GM21825 (cell line): ENCODE measurements at regions not wholly inside any gene's neighbourhood (a gene's known extent, or its start where the extent isn't known, plus 50 kb on each side); places are given as distances from the start of the nearest gene placed in this dataset.
"Not testable (repeated sequence)": the region's sequence is repeated elsewhere in the genome, so short reads cannot be mapped to it uniquely, and the experiment has no call there.

Source experiments
- ATAC-seq: cut with Tn5 transposase; IDR thresholded peaks from one replicate; pipeline ENCODE4 v1.9.1; 2021; ENCODE audit warnings: mild to moderate bottlenecking, moderate library complexity; ENCODE audit not compliant: unreplicated experiment

GRCh38 chrX:63470506-63470905, 119.4 kb upstream of the SPIN4 start:
- ATAC-seq: no peak

GRCh38 chrX:63466690-63467089, 115.6 kb upstream of the SPIN4 start:
- no peak for ATAC-seq

DNA sequence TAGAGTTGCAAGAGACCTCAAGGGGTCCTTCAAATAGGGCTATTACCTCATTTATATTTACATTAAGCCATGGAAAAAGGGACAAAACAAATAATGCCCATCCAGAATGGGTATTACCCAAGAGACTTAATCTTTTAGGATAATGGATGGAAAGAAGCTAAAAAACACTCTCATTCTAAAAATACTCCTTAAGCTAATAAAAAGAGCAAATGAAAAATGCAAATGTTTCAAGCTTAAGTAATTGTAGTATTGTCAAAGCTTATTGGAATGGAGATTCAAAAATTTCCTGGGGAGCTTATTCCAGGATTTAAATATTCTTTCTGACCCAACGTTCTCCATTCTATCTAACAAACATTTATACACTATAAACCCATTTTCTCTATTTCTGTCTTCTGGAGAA, 107.8 kb upstream of the SPIN4 start:
- ATAC-seq: no peak

DNA sequence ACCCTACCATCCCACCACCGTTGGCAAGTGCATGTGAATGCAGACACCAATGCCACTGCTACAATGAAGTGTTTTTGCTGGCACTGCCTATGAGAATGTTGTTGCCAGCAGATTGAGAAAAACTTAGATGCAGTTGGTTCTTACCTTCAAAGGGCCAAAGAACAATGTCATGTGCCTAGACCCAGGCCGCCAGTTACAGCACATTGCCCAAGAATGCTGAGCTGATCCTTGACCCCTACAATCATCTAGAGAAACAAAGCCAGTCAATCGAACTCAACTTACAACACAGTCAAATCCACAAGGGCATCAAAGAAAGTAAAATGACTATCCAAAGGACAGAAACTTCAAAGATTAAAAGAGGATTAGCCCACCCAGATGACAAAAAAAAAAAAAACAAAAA, 102.4 kb upstream of the SPIN4 start:
- ATAC-seq: no peak

DNA sequence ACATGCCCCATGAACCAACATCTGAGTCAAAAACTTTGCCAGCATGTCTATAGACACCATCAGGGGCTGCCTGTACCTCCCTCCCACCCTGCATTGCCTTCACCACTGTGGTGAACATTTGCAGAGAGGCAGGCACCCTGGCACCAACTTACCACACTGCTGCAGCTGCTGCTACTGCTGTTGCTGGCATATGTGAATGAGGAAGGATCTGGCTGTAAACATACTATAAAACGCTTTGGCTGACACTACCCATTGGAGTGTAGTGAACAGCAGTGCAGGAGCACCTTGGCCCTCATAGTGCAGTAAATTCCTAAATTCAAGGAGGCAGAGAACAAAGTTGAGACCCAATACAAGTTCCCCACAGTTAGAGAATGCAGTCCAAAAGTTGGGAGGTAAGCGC, 90.6 kb upstream of the SPIN4 start:
- no peak for ATAC-seq

DNA sequence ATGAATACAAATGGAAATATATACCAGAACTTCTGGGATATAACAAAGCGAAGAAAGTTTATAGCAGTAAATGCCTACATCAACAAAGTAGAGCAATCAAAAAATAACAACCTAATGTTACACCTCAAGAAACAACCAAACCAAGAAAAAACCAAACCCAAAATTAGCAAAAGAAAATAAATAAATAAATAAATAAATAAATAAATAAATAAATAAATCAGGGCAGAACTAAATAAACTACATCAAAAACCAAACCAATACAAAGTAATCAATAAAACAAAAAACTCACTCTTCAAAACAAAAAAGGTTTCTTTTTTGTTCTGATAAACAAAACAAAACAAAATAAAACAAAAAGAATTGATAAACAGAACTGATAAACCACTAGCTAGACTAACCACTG, 88.4 kb upstream of the SPIN4 start:
- no peak for ATAC-seq

GRCh38 chrX:63436865-63437264, 85.7 kb upstream of the SPIN4 start:
- no peak for ATAC-seq

GRCh38 chrX:63434665-63435064, 83.5 kb upstream of the SPIN4 start:
- no peak for ATAC-seq

DNA sequence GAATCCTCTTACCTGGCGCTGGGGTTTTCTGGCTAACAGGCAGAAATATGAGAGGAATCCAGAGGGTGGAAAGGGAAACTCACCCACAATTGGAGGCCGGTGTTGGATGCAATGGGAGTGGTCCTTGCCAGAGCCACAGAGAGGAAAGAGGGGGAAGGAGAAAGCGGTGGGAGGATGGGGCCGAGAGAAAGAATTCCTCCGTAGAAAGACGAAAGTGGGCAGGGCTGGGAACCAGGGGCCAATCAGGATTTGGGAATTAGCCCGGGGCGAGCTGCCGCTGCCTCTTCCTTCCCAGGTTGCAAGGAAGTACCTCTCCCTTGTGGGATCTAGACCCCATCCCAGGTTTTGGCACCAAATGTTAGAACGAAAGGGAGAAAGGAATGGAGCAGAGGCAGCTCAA, 83.1 kb upstream of the SPIN4 start:
- ATAC-seq: no peak

DNA sequence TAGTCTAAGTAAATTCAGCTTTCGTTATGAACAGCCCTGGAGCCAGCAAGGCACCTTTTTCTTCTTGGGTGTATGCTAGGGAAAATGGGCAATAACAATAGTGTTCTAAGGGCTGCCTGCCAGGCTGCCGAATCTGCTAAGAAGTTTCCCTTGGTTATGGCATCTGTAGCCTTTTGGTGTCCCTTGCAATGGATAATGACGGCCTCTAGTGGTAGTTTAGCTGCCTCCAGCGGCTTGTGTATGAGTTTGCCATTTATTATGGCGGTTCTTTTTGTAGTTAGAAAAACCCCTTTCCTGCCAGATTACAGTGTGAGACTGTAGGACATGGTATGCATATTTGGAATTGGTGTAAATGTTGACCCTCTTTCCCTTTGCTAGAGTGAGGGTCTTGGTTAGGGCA, 78.9 kb upstream of the SPIN4 start:
- no peak for ATAC-seq

- no peak for ATAC-seq
These were observed 77.2 kb upstream of the SPIN4 start for GRCh38 chrX:63428348-63428747.

- no peak for ATAC-seq
These were observed 75.4 kb upstream of the SPIN4 start for GRCh38 chrX:63426519-63426918.

DNA sequence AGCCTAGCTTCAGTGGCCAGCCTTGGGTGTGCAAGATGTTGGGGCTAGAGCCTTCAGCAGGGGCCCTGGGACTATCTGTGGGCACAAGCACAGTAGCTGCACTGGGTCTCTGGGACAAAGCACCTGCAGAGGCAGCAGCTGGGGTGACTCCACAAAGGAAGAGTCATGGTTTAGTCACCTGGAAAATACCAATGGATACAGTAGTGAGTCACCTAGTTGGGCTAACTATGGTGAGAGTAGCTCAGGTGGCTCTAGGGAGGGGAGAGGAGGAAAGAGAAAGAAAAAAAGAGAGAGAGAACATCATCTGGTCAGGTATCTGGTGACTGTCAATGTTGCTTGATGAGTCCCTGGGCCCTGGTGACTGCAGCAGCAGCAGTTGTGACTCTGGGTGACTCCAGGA, 72.9 kb upstream of the SPIN4 start:
- no peak for ATAC-seq

DNA sequence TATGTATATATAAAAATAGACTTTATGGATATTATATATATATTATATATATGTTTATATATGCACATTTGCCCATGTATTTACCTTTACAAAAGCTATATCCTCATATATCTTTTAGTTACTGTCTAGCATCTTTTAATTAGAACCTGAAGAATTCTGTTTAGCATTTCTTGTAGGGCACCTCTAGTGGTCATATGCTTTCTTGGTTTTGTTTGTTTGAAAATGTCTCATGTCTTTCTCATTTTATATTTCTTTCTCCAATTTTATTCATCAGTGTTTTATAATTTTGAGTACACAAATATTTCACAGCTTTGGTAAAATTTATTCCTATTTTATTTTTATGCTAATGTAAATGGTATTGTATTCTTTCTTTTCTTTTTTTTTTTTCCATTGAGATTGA, 70.3 kb upstream of the SPIN4 start:
- no peak for ATAC-seq

- no peak for ATAC-seq
These were observed 67.1 kb upstream of the SPIN4 start for GRCh38 chrX:63418211-63418610.

GRCh38 chrX:63417649-63418048, 66.5 kb upstream of the SPIN4 start:
- ATAC-seq: no peak

GRCh38 chrX:63409934-63410333, 58.8 kb upstream of the SPIN4 start:
- ATAC-seq: not testable (repeated sequence)

GRCh38 chrX:63408050-63408449, 56.9 kb upstream of the SPIN4 start:
- ATAC-seq: no peak

GRCh38 chrX:63404332-63404731, 53.2 kb upstream of the SPIN4 start:
- no peak for ATAC-seq

DNA sequence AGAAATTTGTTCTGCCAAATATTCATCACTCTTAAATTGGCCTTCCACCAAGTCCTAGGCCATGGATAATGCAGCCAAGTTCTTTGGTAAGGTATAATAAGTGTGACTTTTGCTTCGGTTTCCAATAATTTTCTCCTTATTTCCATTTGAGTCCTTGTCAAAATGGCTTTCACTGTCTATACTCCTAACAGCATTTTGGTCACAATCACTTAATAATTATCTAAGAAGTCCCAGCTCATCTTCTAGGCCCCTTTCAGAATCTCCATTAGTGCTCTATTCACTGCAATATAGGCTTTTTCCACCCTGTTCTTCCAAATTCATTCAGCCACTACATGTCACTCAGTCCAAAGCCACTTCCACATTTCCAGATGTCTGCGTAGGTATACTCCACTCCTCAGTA, 51.0 kb upstream of the SPIN4 start:
- ATAC-seq: no peak
